ENCODE measurements at regions not wholly inside any gene's neighbourhood (a gene's known extent, or its start where the extent isn't known, plus 50 kb on each side); places are given as distances from the start of the nearest gene placed in this dataset.

GRCh38 chr20:7758406-7758805 is 181.9 kb downstream of the HAO1 start:
- TF ChIP-seq CTCF (conservative IDR thresholded peaks at IDR 0.05): no peak
- TF ChIP-seq ZFX (IDR thresholded peaks at IDR 0.05): no peak
